HG02759 (cell line): ENCODE measurements at regions not wholly inside any gene's neighbourhood (a gene's known extent, or its start where the extent isn't known, plus 50 kb on each side); places are given as distances from the start of the nearest gene placed in this dataset.
"Not testable (repeated sequence)": the region's sequence is repeated elsewhere in the genome, so short reads cannot be mapped to it uniquely, and the experiment has no call there.

Experiments
- ATAC-seq: cut with Tn5 transposase; IDR thresholded peaks from one replicate; pipeline ENCODE4 v1.9.1; 2021; ENCODE audit warnings: mild to moderate bottlenecking, moderate library complexity; ENCODE audit not compliant: unreplicated experiment

DNA sequence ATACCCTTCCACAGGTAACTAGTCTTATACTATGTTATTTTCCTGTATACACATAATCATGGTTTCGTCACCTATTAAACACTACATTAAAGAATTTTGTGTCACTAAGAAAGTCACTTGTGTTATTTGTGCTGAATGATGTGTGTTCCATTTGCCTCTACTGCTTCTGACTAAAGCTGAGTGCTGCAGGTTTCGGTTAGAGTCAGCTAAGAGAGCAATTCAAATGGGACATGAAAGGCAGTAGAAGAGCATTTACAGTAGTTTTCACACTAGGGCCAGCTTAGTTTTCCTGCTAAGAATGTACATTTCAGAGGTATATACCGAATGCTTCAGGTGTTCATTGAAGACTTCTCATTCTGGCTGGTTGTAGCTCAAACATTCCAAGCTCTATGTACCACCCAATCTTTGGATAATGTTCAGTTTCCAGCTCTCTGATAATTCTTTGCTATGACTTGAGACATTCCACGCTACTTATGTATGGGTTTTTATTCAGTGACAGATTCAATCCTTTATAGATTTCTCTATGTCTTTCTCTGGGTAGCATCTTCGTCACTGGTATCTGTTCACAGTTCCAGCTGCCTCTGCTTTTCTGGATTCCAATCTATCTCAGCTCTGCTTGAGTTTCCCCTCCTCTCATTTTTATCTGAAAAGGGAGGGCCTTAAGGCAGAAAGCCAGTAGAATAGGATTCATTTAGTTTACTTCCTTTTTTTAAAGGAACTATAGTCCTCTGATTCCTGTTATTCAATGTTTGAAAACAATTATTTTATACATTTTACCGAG, 164.4 kb downstream of the CXXC4 start:
- ATAC-seq: no peak

DNA sequence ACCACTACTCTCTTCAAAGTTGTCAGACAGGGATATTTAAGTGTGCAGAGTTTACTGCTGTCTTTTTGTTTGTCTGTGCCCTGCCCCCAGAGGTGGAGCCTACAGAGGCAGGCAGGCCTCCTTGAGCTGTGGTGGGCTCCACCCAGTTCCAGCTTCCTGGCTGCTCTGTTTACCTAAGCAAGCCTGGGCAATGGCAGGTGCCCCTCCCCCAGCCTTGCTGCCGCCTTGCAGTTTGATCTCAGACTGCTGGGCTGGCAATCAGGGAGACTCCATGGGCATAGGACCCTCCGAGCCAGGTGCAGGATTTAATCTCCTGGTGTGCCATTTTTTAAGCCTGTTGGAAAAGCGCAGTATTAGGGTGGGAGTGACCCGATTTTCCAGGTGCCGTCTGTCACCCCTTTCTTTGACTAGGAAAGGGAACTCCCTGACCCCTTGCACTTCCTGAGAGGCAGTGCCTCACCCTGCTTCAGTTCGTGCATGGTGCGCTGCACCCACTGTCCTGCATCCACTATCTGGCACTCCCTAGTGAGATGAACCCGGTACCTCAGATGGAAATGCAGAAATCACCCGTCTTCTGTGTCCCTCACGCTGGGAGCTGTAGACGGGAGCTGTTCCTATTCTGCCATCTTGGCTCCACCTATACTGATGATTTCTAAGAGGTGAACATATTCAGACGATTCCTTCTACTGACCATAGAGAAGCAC, 167.6 kb downstream of the CXXC4 start:
- ATAC-seq: not testable (repeated sequence)

DNA sequence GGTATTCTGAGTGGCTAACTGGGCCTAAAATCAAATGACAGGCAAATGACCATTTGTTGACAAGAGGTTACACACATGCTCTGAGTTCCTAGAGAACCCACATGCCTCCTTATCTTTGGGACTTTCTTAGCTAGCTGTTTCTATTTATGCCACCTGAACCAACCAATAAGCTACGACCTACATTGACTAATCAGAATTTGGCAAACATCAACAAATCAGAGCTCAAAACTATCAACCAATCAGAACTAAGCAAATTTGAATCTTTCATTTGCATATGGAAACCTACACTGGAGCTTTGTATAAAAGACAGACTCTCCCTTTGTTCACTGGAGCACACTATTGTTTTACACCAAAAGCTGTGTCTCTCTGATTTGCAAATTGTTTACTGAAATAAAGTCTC, 192.0 kb downstream of the CXXC4 start:
- ATAC-seq: no peak

DNA sequence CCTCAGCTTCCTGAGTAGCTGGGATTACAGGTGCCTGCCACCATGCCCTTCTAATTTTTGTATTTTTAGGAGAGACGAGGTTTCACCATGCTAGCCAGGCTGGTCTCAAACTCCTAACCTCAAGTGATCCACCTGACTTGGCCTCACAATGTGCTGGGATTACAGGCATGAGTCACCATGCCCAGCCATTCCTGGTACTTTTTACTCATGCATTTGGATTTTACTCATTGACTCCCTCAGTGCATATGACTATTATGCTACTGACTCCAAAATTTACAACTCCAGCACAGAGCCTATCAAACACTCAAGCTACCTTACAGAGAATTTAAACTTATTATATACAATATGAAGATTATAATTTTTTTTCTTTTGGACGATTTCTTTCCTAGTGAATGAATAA, 199.9 kb downstream of the CXXC4 start:
- no peak for ATAC-seq

DNA sequence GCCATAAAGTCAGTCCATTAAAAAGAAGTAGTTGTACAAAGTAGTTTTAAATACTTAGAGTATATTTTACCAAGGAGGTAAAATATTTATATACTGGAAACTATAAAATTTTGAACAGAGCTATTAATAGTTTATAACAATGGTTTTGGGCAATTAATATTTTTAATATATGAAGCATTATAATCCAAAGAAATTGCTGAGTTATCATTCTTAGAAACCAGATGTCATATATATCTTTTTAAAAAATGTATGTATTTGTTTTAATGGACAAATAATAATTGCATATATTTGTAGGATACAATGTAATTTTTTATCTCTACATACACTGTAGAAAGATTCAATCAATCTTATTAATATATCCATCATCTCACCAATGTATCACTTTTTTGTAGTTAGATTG, 207.8 kb downstream of the CXXC4 start:
- ATAC-seq: no peak

DNA sequence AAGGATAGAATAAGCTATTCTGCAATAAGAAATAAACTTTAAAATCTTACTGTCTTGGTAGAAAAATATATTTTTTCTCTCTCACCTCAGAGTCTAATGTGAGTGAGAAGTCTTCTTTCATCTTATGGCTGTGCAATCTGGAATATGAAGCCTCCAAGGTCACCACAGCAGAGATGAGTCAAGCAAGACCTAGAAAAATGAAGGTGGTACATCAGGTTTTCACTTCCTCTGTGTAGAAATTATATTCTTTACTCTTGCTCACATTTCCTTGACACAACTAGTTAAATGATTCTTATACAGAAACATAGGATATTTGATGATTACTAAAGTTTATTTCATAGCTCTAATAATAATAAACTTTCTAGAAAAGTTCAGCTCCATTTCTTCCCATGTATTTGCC, 211.4 kb downstream of the CXXC4 start:
- no peak for ATAC-seq

DNA sequence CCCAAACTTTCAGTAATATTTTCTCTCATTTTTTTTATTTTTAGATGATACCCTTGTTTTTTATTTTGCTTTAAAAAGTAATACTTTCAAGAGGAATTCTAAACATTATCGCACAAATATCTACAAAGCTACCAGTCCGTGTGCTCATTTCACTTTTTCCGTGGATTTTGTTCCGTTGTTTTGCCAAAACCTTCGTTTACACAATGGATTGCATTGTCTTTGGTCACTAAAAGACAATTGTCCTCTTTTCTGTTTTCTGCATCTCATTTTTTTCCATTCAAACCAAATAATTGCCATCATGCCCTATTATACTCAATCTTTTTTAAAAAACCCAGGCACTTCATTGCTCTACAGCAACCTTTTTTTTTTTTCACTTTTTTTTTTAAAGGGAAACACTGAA, 214.9 kb downstream of the CXXC4 start:
- ATAC-seq: no peak

DNA sequence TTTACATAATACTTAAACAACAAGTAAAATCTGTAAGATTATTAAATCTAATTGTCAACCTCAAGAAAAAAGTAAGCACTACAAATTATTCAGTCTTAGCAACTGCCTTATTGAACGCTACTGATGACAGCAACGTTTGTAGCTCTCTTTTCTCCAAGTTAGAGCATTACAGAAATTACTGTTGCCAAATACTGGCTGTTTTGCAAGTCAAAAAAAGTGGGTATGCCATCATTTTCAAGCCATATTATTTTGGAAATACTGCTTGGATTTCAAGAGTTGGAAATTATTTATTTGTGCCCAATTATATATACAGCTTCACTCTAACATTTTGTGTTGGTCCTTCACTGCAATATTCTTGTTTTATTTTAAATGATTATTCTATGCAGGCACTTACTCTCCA, 221.7 kb downstream of the CXXC4 start:
- ATAC-seq: no peak

DNA sequence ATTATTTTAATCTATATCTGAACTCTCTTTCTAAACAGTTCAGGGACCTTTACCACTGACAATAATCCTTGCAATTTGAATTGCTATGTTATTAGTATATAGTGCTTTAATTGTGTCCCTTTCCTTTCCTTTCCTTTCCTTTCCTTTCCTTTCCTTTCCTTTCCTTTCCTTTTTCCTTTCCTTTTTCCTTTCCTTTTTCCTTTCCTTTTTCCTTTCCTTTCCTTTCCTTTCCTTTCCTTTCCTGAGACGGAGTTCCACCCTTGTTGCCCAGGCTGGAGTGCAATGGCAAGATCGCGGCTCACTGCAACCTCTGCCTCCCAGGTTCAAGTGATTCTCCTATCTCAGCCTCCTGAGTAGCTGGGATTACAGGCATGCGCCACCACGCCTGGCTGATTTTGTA, 225.1 kb downstream of the CXXC4 start:
- not testable (repeated sequence) for ATAC-seq

DNA sequence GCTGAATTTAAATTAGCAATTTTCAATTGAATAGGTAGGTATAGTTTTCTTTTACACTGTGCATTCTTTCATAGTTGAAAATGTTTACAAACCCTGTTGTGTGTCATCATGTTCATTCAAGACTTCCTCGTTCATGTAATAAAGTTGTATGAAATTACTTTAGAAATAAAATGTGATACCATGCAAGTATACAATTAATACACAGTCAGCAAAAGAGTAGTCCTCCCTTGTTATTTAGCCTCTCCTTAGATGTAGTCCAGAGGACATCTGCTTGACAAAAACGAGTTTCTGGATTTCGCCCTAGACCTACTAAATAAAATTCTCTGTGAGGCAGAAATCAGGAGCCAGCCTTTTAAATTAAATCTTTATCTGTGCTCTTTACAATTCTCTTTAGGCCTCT, 231.6 kb downstream of the CXXC4 start:
- ATAC-seq: no peak

DNA sequence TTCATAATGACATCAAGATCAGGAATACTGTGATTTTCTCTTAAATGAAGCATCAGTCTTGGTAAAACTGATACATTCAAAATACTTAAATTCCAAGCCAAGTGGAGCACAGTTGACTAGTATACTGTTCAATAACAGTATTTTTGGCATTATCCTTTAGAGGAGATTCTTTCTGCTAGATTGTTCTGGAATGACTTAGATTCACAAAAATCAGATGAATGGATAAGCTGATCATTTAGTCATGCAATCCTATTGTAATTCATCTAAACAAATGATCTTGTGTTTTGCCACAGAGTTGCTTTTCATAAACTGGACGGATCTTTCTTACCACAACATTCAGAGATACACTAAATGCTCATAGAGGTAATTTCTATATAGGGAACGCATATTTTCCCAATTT, 232.0 kb downstream of the CXXC4 start:
- no peak for ATAC-seq

DNA sequence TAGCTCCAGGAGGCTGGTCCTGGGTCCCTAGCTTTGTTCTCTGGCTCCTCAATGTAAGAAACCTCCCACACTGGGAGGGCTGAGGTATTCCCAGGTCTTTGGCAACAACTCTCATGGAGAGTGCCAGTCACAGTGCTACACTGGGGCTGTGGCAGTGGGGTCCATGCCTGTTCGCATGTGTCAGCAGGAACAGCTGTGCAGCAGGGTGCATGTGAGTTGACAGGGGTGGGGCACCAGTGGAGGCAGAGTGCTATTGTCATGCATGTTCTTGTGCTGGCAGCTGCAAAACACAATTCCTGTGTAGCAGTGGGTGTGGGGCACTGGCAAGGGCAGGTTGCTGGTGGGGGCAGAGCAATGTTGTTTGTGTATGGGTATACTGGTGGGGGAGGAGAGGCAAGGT, 246.0 kb downstream of the CXXC4 start:
- ATAC-seq: no peak

DNA sequence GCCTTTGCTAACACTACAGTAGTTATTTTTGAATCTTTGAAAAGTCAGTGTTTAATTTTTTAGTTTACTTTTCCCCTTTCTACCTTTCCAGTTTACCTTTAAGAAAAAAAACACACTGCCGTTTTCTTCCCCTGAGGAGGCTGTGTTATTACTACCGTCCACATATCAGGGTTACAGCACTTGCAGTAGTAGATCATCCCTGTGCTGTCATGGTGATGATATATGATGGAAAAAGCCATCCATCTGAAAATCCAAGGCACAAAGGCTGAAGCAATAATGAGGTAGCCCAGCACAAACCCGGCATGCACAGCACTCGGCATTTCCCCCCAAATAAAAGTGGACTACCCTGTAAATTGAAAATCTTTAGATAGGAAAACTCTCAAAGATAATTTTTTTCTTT, 258.7 kb downstream of the CXXC4 start:
- ATAC-seq: no peak

DNA sequence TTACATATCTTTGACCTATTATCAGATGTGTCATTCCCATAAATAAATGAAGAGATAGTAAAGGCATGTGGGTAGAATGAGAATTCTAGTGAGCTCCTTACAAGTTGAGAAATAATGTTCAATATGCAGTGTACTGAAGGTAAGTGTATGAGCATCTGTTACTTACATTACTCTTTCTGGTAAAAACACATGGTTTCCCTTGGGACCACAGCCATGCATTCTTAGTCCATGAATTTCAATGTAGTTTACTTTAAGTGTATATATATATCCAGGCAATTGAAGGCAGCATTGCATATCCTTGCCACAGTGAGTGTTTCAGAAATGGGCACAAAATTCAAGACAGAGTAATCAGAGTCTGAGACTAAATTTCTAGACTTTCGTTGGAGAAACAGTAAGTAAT, 277.2 kb downstream of the CXXC4 start:
- ATAC-seq: no peak

DNA sequence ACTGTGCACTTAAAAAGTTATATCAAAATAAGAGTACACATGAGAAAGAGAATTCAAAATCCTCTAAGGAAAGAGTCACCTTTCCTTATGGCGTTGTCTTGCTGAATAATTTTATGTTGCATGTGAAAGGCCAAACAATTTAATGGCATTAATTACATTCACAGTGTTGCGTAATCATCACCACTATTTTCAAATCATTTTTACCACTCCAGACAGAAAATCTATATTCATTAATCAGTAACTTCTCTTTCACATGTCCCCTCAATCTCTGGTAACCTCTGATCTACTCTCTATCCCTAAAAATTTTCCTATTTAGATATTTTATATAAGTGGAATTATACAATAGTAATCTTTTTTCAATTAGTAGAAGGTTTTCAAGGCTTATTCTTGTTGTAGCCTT, 283.0 kb downstream of the CXXC4 start:
- no peak for ATAC-seq

DNA sequence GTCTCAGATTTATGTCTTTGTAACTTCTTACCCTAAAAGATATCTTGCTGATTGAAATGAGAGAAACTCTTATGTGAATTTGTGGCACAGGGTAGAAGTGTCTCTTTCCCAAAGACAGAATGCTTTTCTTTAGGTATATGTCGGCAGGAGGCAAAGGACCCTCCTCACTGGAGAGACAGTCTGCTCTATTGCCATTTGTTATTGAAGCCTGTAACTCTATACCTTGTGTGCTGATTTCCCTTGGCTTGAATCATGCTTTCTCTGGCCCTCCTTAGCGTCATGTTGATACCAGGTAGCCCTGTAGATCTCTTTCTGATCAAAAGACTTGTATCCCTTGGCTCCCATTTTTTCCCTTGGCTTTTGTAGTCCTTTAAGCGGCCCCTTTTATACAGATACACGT, 284.3 kb downstream of the CXXC4 start:
- ATAC-seq: no peak

DNA sequence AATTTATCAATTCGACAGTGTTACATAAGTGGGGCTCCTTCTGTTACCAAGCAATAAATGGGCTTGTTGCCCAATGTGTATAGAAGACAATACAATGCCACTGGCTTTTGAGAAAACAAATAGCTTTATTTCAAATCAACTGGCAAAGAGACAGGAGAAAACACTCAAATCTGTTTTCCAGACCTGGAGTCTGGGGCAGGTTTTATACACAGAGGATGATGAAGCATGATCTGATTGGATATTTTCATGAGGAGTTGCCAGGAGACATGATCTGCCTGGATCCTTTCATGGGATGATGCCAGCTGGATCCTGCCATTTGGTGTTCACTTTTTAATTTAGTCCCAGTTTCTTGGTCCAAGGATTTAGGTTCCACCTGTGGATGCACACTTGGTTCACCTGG, 287.9 kb downstream of the CXXC4 start:
- no peak for ATAC-seq

DNA sequence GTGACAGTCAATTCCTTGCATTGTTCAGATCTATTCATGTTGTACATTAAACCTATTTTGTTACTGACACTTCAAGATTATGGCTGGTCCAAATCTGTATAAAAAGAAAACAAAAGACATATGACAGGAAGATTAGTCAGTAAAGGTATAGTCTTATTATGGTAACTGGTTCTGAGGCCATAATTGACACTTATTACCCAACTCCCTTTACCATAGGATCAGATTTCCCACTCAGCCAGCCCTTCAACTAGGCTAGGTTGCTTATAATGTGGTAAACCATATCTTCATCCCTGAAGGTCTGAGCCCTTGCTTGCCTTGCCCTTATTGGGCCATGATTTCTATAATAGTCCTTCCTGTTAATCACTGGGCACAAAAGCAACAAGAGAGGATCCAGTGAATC, 289.6 kb downstream of the CXXC4 start:
- no peak for ATAC-seq

DNA sequence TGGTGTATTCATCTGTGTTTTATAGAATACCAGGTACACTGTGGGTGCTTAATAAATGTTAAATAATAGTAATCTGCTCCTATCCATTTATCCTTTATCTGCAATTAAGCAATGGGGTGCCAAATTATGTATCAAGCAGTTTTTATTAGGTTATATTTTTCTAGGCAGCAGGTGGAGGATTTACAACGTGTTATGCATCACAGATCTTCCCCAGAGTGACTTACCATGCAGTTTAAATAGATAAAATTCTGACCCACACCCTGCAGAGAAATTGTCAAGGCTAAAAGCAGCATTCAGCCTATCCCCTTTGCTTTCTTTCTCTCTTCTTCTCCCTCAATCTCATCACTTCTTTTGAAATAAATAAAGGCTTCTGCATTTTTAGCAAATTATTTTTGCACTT, 306.4 kb downstream of the CXXC4 start:
- no peak for ATAC-seq

DNA sequence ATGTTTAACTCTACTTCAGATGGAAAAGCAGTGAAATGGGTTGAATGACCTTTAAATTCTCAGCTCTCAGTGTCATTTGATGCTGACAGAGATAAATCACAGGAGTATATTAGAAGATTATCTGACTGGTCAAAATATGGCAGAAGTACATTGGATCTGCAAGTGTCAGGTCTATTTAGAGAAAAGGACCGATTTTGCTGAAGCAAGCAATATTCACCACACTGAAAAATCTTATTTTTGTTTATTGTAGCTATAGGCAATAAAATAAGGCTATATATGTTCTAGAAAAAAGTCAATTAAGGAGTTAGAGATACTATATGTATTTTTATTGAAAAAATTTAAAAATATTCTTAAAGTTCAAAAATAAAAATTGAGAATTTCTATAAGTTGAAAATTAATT, 325.3 kb downstream of the CXXC4 start:
- no peak for ATAC-seq

DNA sequence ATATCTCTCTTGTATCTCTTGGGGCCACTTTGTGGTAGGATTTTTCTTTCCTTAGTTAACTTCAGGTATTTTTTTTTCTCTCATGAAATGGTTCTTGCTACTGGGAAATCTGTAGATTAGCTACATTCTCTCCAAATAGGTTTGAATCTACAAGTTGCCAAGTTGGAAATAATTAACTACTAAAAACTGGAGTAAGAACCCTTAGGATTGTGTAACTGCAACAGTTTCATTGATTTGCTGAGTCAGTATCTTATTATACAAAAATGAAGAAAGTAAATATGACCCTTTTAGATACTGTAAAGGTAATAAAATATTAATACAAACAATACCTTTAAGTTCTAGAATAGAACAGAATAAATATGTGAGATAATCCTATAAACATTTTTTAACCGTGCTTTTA, 327.9 kb downstream of the CXXC4 start:
- ATAC-seq: no peak

DNA sequence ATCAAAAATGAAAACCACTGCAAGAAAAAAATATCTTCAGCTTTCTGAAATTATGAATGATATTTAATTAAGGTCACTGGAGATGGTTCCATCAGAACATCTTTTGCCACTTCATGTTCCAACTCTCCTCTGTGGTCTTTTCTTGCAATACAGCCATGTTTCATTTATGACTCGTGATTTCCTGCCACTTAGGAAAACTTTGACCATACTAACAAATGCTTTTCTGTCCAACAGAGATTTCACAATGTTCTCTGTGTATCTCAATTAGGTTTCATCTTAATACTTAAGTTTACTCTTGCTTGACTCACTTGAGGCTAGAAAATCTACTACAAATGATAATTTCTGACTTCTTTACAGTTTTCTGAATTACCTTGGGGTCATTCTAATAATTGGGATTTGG, 330.9 kb downstream of the CXXC4 start:
- ATAC-seq: no peak

DNA sequence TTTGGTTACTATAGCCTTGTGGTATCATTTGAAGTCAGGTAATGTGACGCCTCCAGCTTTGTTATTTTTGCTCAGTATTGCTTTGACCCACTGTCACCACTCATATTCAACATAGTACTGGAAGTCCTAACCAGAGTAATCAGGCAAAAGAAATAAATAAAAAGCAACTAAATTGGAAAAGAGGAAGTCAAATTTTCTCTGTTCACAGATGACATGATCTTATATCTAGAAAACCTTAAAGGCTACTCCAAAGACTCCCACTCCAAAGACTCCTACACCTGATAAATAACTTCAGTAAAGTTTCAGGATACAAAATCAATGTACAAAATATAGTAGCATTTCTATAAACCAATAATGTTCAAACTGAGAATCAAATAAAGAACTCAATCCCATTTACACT, 348.6 kb downstream of the CXXC4 start:
- ATAC-seq: no peak
